ENCODE measurements at regions not wholly inside any gene's neighbourhood (a gene's known extent, or its start where the extent isn't known, plus 50 kb on each side); places are given as distances from the start of the nearest gene placed in this dataset.

DNA sequence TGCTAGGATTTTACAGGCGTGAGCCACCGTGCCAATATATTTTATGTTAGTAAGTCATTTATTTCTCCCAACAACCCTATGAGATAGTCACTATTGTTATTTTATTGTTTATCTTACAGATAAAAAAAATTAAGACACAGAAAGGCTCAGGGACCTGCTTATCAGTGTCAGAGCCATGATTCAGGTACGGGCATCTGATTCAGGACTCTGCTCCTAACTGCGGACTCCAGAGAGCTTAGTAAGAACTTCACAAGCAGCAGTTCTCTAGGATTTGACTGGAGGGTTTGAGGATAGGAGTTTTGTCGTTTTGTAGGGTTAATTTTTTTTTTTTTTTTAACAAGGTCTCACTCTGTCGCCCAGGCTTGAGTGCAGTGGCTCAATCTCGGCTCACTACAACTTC lies 174.2 kb downstream of the BCL11A start:
- TF ChIP-seq ZNF274 (IDR thresholded peaks at IDR 0.05; ENCODE audit: low read depth, low read length) (no peak), YY1 (IDR thresholded peaks at IDR 0.05; ENCODE audit: insufficient read depth, insufficient read length) (no peak), SUZ12 (IDR thresholded peaks at IDR 0.05; ENCODE audit: extremely low read depth, insufficient read depth, insufficient read length) (no peak)
